Hepatocyte (in vitro differentiated cells): ENCODE measurements at regions not wholly inside any gene's neighbourhood (a gene's known extent, or its start where the extent isn't known, plus 50 kb on each side); places are given as distances from the start of the nearest gene placed in this dataset.

Experiments used
- EZH2 ChIP-seq: fragments of 200-600 bp; sonication (generic); IDR thresholded peaks from 2 replicates; pipeline ENCODE4 v1.6.1; 2016; ENCODE audit warnings: antibody characterized with exemption, mild to moderate bottlenecking, borderline replicate concordance
- EZH2phosphoT487 ChIP-seq: fragments of 200-600 bp; sonication (generic); IDR thresholded peaks from one replicate; pipeline ENCODE4 v1.6.1; 2018; ENCODE audit warnings: antibody characterized with exemption, mild to moderate bottlenecking, low read depth, moderate library complexity; ENCODE audit not compliant: unreplicated experiment, severe bottlenecking
- TF ChIP-seq, protein P1 (sequence below): fragments of 200-600 bp; sonication (generic); IDR thresholded peaks from 2 replicates; pipeline ENCODE4 v1.5.1; 2016; ENCODE audit warnings: antibody characterized with exemption, mild to moderate bottlenecking; ENCODE audit not compliant: poor library complexity

DNA sequence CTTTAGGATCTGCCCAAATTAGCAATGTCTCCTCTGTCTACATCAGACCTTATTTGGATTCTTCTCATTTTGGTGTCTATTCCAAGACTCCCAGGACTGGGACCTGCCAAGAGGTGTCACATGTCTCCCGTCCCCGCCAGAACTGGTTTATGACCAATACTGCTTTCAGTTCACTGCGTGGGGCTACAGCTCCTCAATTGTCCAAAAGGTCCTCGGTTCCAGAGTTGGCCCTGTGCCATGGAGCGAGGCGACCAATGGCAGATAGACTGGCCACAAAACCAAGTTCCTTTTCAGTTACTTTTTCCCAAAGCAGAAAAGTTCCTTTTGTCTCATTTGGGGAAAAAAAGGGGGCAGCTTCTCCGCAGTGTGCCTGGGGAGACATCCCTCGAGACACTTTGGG, 144.1 kb upstream of the ZNF236 start:
- TF ChIP-seq, protein P1, sequence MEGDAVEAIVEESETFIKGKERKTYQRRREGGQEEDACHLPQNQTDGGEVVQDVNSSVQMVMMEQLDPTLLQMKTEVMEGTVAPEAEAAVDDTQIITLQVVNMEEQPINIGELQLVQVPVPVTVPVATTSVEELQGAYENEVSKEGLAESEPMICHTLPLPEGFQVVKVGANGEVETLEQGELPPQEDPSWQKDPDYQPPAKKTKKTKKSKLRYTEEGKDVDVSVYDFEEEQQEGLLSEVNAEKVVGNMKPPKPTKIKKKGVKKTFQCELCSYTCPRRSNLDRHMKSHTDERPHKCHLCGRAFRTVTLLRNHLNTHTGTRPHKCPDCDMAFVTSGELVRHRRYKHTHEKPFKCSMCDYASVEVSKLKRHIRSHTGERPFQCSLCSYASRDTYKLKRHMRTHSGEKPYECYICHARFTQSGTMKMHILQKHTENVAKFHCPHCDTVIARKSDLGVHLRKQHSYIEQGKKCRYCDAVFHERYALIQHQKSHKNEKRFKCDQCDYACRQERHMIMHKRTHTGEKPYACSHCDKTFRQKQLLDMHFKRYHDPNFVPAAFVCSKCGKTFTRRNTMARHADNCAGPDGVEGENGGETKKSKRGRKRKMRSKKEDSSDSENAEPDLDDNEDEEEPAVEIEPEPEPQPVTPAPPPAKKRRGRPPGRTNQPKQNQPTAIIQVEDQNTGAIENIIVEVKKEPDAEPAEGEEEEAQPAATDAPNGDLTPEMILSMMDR, result no peak
- no peak for TF ChIP-seq EZH2phosphoT487
- no peak for TF ChIP-seq EZH2
